ENCODE measurements at regions not wholly inside any gene's neighbourhood (a gene's known extent, or its start where the extent isn't known, plus 50 kb on each side); places are given as distances from the start of the nearest gene placed in this dataset.

- no peak for DNase-seq
Measured at GRCh38 chr13:51518827-51519226, 65.4 kb upstream of the WDFY2 start.

GRCh38 chr13:51519771-51520216 lies 64.5 kb upstream of the WDFY2 start:
- no peak for DNase-seq

GRCh38 chr13:51520524-51520923 lies 63.7 kb upstream of the WDFY2 start:
- DNase-seq: peak; percentile 45

DNA sequence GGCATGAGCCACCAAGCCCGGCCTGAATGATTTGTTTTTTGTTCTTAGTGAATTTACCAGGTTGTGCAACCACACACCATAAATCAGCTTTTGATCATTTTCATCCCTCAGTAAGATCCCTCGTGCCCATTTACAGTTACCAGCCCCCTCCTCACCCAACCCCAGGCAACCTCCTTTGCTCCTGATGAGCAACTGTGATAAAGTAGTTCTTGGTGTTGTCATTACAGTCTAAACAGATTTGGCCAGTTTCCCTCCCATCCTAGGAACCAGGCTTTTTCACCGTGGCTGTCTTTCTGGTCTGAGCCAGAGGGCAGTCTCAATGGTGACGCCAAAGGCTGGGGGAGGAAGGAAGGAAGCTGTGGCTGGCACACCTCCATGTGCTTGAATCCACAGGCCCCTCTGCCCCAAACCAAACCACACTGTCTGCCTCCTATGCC lies 61.2 kb upstream of the WDFY2 start:
- DNase-seq: peak; percentile 48

GRCh38 chr13:51524312-51524711 lies 60.0 kb upstream of the WDFY2 start:
- DNase-seq: no peak

- peak; percentile 62 for DNase-seq
Measured at GRCh38 chr13:51524829-51525566, 59.3 kb upstream of the WDFY2 start.

- DNase-seq: peak; percentile 48
Measured at GRCh38 chr13:51525567-51526167, 58.6 kb upstream of the WDFY2 start.

GRCh38 chr13:51526202-51526601 lies 58.1 kb upstream of the WDFY2 start:
- DNase-seq: no peak

DNA sequence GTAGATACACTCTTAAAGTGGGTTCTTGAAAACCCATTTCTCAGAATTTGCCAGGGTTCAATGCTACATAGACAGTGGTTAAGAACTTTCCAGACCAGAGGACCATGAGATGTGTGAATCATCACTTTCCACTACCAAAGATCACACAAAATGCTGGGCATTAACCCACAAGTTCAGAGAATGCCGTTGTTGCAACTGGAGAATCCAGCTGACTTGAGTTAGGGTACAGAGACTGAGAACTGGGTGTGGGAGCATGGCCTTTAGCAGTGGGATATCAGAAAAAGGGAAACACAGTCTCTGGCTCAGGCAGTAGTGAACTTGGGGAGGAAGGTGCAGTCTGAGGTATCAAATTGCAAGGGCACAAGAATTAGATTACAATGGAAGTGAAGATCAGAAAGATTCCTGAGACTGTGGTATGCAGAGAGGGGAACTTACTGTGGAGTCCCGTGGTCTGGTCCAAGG lies 51.5 kb upstream of the WDFY2 start:
- DNase-seq: no peak

- DNase-seq: no peak
Measured at GRCh38 chr13:51534041-51534817, 50.0 kb upstream of the WDFY2 start.

All from fibroblast of skin of abdomen (primary cell).